ENCODE measurements at regions not wholly inside any gene's neighbourhood (a gene's known extent, or its start where the extent isn't known, plus 50 kb on each side); places are given as distances from the start of the nearest gene placed in this dataset.

DNA sequence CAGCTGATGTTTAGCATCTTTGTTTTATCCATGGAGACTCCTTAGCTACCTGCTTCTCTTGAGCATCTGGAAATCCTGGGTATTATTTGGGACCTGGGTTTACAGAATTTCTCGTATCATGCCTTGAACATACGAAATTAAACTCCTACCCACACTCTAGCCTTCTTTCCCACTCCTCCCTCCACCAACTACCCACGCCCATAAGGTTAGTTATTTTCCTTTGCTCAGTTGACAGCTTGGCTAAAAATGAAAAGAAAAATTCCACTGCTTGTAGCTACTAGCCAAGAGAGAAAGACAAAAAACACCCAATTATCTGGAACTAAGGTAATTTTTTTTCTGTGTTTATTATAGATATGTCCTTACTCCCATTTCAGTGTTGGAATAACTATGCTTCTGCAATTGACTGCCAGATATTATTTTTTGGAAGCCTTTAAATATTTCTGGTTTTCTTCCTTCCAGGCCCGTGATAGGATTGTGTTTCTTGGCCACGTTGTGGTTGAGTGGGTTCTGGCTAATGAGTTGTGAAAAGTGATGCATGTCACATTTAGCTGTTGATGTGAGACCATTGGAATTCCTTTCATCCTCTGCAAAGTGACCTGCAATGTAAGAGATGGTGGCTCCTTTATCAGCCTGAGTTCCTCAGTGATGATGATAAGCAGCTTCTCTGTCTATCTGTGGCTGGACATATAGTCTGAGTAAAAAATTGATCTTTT, 308.1 kb downstream of the LRRC70 start:
- CTCF ChIA-PET, result no interaction called here

More for the DNA sequence above, 308.1 kb downstream of the LRRC70 start:
- TF ChIP-seq, protein P1, sequence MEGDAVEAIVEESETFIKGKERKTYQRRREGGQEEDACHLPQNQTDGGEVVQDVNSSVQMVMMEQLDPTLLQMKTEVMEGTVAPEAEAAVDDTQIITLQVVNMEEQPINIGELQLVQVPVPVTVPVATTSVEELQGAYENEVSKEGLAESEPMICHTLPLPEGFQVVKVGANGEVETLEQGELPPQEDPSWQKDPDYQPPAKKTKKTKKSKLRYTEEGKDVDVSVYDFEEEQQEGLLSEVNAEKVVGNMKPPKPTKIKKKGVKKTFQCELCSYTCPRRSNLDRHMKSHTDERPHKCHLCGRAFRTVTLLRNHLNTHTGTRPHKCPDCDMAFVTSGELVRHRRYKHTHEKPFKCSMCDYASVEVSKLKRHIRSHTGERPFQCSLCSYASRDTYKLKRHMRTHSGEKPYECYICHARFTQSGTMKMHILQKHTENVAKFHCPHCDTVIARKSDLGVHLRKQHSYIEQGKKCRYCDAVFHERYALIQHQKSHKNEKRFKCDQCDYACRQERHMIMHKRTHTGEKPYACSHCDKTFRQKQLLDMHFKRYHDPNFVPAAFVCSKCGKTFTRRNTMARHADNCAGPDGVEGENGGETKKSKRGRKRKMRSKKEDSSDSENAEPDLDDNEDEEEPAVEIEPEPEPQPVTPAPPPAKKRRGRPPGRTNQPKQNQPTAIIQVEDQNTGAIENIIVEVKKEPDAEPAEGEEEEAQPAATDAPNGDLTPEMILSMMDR (conservative IDR thresholded peaks at IDR 0.05; ENCODE audit: low read depth, low read length), result no peak
- no peak for TF ChIP-seq FOS (IDR thresholded peaks at IDR 0.05; ENCODE audit: low read depth, low read length)
- no peak for TF ChIP-seq MAZ (IDR thresholded peaks at IDR 0.05; ENCODE audit: borderline replicate concordance, low read depth, low read length)
- no peak for TF ChIP-seq NFE2L2 (IDR thresholded peaks at IDR 0.05; ENCODE audit: low read depth, low read length)
- no peak for TF ChIP-seq RCOR1 (IDR thresholded peaks at IDR 0.05; ENCODE audit: insufficient replicate concordance, low read length)
- no peak for TF ChIP-seq CHD1 (IDR thresholded peaks at IDR 0.05; ENCODE audit: low read depth, low read length)
- TF ChIP-seq CEBPB (IDR thresholded peaks at IDR 0.05; ENCODE audit: low read depth, low read length), result no peak
- TF ChIP-seq RAD21 (IDR thresholded peaks at IDR 0.05; ENCODE audit: low read length), result no peak
- TF ChIP-seq, protein P2, sequence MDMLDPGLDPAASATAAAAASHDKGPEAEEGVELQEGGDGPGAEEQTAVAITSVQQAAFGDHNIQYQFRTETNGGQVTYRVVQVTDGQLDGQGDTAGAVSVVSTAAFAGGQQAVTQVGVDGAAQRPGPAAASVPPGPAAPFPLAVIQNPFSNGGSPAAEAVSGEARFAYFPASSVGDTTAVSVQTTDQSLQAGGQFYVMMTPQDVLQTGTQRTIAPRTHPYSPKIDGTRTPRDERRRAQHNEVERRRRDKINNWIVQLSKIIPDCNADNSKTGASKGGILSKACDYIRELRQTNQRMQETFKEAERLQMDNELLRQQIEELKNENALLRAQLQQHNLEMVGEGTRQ (IDR thresholded peaks at IDR 0.05; ENCODE audit: low read depth, low read length), result no peak
- TF ChIP-seq MXI1 (IDR thresholded peaks at IDR 0.05; ENCODE audit: borderline replicate concordance, low read depth, low read length), result no peak
- TF ChIP-seq, protein P3, sequence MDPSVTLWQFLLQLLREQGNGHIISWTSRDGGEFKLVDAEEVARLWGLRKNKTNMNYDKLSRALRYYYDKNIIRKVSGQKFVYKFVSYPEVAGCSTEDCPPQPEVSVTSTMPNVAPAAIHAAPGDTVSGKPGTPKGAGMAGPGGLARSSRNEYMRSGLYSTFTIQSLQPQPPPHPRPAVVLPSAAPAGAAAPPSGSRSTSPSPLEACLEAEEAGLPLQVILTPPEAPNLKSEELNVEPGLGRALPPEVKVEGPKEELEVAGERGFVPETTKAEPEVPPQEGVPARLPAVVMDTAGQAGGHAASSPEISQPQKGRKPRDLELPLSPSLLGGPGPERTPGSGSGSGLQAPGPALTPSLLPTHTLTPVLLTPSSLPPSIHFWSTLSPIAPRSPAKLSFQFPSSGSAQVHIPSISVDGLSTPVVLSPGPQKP (IDR thresholded peaks at IDR 0.05; ENCODE audit: borderline replicate concordance, low read depth, low read length), result no peak
- TF ChIP-seq SMC3 (IDR thresholded peaks at IDR 0.05; ENCODE audit: low read depth, low read length), result no peak
- TF ChIP-seq RFX5 (IDR thresholded peaks at IDR 0.05; ENCODE audit: low read depth, low read length), result no peak
- Histone ChIP-seq H3K27ac (ENCODE audit: insufficient read depth, low read length) (no peak overlapping the region), H3K4me2 (ENCODE audit: low read depth, low read length) (no peak overlapping the region), H3K18ac (ENCODE audit: low read depth, low read length) (no peak overlapping the region), H3K36me3 (ENCODE audit: control insufficient read depth, insufficient read depth, low read length) (no peaks in the 10 kb centered on the region), H3K9me1 (ENCODE audit: insufficient read depth, low read length) (no peaks in the 10 kb centered on the region), H3K4me1 (ENCODE audit: control insufficient read depth, insufficient read depth, low read length) (no peaks in the 10 kb centered on the region), H3K56ac (ENCODE audit: extremely low read depth, insufficient read depth, low read length) (no peak overlapping the region), H2AK9ac (replicated peaks; ENCODE audit: low read depth, low read length, poor library complexity) (no peak overlapping the region), H3K9ac (ENCODE audit: low read depth, low read length) (no peak overlapping the region), H4K5ac (ENCODE audit: low read depth, low read length) (no peak overlapping the region), H4K20me1 (ENCODE audit: insufficient read depth, low read length) (no peaks in the 10 kb centered on the region), H2AFZ (replicated peaks; ENCODE audit: low read length, poor library complexity) (no peak overlapping the region), H3K4ac (ENCODE audit: low read depth, low read length) (no peak overlapping the region), H3K4me3 (ENCODE audit: insufficient read depth, low read depth, low read length) (no peak overlapping the region), H2BK5ac (ENCODE audit: low read depth, low read length, poor library complexity, severe bottlenecking) (no peak overlapping the region), H2BK120ac (ENCODE audit: low read depth, low read length) (no peak overlapping the region), H4K8ac (ENCODE audit: low read depth in 2 of 2, low read length in 2 of 2) (no peak overlapping the region), H3K27me3 (ENCODE audit: control insufficient read depth, insufficient read depth, low read length) (no peaks in the 10 kb centered on the region), H3K14ac (replicated peaks; ENCODE audit: low read depth, low read length) (no peak overlapping the region), H2AK5ac (ENCODE audit: low read depth, low read length) (no peak overlapping the region), H3K23ac (ENCODE audit: low read depth, low read length) (no peak overlapping the region), H2BK15ac (ENCODE audit: low read depth, low read length) (no peak overlapping the region), H3K9me3 (ENCODE audit: control insufficient read depth, insufficient read depth, low read length) (no peaks in the 10 kb centered on the region), H3K79me1 (ENCODE audit: low read depth in 1 of 2, low read length in 2 of 2) (no peaks in the 10 kb centered on the region), H2BK20ac (ENCODE audit: low read depth, low read length) (no peak overlapping the region), H4K91ac (ENCODE audit: insufficient read depth, low read depth, low read length) (no peak overlapping the region)
- BruUV-seq (replicated peaks), result no TSS peak
- no CpG with 5 or more reads among the region's 5 CpGs for WGBS, 2 experiments (ENCODE audit: extremely low coverage in 2 of 2, insufficient read length in 1 of 2)
- intact Hi-C loops (cut with micrococcal nuclease), result no loop called here
- DNase-seq, result no peak
- in situ Hi-C loops (cut with MboI; ENCODE audit: low sequenced_read_pairs), result no loop called here
- POLR2A ChIA-PET (ENCODE audit: unreplicated experiment), result no interaction called here
- no peak for ATAC-seq (ENCODE audit: low read depth)
- dilution Hi-C loops (cut with HindIII; ENCODE audit: low sequenced_read_pairs, unreplicated experiment), result no loop called here

Measured in IMR-90 (cell line).